Liver (tissue), 8 donors: ENCODE measurements at regions not wholly inside any gene's neighbourhood (a gene's known extent, or its start where the extent isn't known, plus 50 kb on each side); places are given as distances from the start of the nearest gene placed in this dataset.
"Not testable (repeated sequence)": the region's sequence is repeated elsewhere in the genome, so short reads cannot be mapped to it uniquely, and the experiment has no call there.

ENCODE experiments used
- DNase-seq: peaks from one replicate; pipeline ENCODE4 v3.0.0-alpha.2; 2017; ENCODE audit warnings: low spot score
- H3K27ac ChIP-seq, 2 donors: one replicate each; pipeline ENCODE4 v1.7.0; 2013; ENCODE audit warnings: inconsistent platforms in 2 of 2, low read length in 2 of 2, control low read depth in 1 of 2, low read depth in 1 of 2, mild to moderate bottlenecking in 1 of 2
- H3K27me3 ChIP-seq, 4 donors: one replicate each; pipeline versions ENCODE4 v1.6.1 to v1.7.0; 2013; ENCODE audit warnings: low read length in 3 of 4, inconsistent platforms in 1 of 4, mild to moderate bottlenecking in 1 of 4, moderate library complexity in 1 of 4; ENCODE audit not compliant: control insufficient read depth in 4 of 4, insufficient read depth in 4 of 4
- H3K36me3 ChIP-seq, 4 donors: one replicate each; pipeline versions ENCODE4 v1.6.1 to v1.7.0; 2013; ENCODE audit warnings: low read length in 3 of 4, mild to moderate bottlenecking in 3 of 4, low read depth in 1 of 4, moderate library complexity in 1 of 4; ENCODE audit not compliant: control insufficient read depth in 4 of 4, insufficient read depth in 3 of 4
- H3K4me1 ChIP-seq, 4 donors: one replicate each; pipeline versions ENCODE4 v1.6.1 to v1.7.0; 2013; ENCODE audit warnings: low read length in 3 of 4, mild to moderate bottlenecking in 3 of 4, moderate library complexity in 1 of 4; ENCODE audit not compliant: control insufficient read depth in 4 of 4, insufficient read depth in 4 of 4
- H3K4me3 ChIP-seq, 3 donors: one replicate each; pipeline versions ENCODE4 v1.6.1 to v1.7.0; 2013; ENCODE audit warnings: low read length in 3 of 3, control low read depth in 1 of 3, low read depth in 1 of 3, mild to moderate bottlenecking in 1 of 3
- H3K9ac ChIP-seq, 2 donors: one replicate each; pipeline ENCODE4 v1.7.0; 2013; ENCODE audit warnings: low read length in 2 of 2, mild to moderate bottlenecking in 2 of 2, moderate library complexity in 2 of 2, control low read depth in 1 of 2, low read depth in 1 of 2
- H3K9me3 ChIP-seq, 4 donors: one replicate each; pipeline versions ENCODE4 v1.6.1 to v1.7.0; 2013; ENCODE audit warnings: low read length in 3 of 4; ENCODE audit not compliant: control insufficient read depth in 4 of 4
- ATF3 ChIP-seq: IDR thresholded peaks from 2 replicates; pipeline ENCODE4 v1.6.1; 2016; ENCODE audit warnings: antibody characterized with exemption
- CTCF ChIP-seq: fragments of 150-350 bp; IDR thresholded peaks from 2 replicates; pipeline ENCODE4 v1.5.1; 2017; ENCODE audit warnings: improper control_type of control experiment, low read depth, low read length; ENCODE audit not compliant: missing input control
- EGR1 ChIP-seq, 2 donors: IDR thresholded peaks; 2 replicates each; pipeline ENCODE4 v1.6.1; 2016 to 2018; ENCODE audit warnings: antibody characterized with exemption in 2 of 2, low read depth in 2 of 2
- GABPA ChIP-seq, 2 donors: IDR thresholded peaks in 1 of 2; conservative IDR thresholded peaks in 1 of 2; 2 replicates each; pipeline ENCODE4 v1.6.1; 2016; ENCODE audit warnings: antibody characterized with exemption in 2 of 2, mild to moderate bottlenecking in 1 of 2, moderate library complexity in 1 of 2
- HNF4A ChIP-seq, 2 donors: conservative IDR thresholded peaks; 2 replicates each; pipeline ENCODE4 v1.6.1; 2016; ENCODE audit warnings: antibody characterized with exemption in 2 of 2, mild to moderate bottlenecking in 2 of 2
- HNF4G ChIP-seq: IDR thresholded peaks from 2 replicates; pipeline ENCODE4 v1.6.1; 2016; ENCODE audit warnings: antibody characterized with exemption
- JUND ChIP-seq, 2 donors: IDR thresholded peaks; 2 replicates each; pipeline ENCODE4 v1.6.1; 2016; ENCODE audit warnings: antibody characterized with exemption in 2 of 2
- NR2F2 ChIP-seq: IDR thresholded peaks from 2 replicates; pipeline ENCODE4 v1.6.1; 2016; ENCODE audit warnings: antibody characterized with exemption
- RAD21 ChIP-seq, 2 donors: IDR thresholded peaks; 2 replicates each; pipeline ENCODE4 v1.6.1; 2016; ENCODE audit warnings: antibody characterized with exemption in 2 of 2, mild to moderate bottlenecking in 2 of 2
- RXRA ChIP-seq, 2 donors: IDR thresholded peaks; 2 replicates each; pipeline ENCODE4 v1.6.1; 2017 to 2018; ENCODE audit warnings: antibody characterized with exemption in 2 of 2, mild to moderate bottlenecking in 1 of 2
- SP1 ChIP-seq: IDR thresholded peaks from 2 replicates; pipeline ENCODE4 v1.6.1; 2018; ENCODE audit warnings: antibody characterized with exemption, mild to moderate bottlenecking
- YY1 ChIP-seq: IDR thresholded peaks from 2 replicates; pipeline ENCODE4 v1.6.1; 2016; ENCODE audit warnings: antibody characterized with exemption, mild to moderate bottlenecking
- ZBTB33 ChIP-seq: IDR thresholded peaks from 2 replicates; pipeline ENCODE4 v1.6.1; 2016; ENCODE audit warnings: antibody characterized with exemption
- WGBS: extraction: QIAGEN DNeasy Blood & Tissue Kit; methylation state at CpG from one replicate; pipeline ENCODE4 v1.1.7; 2013; 5-methylcytosine and 5-hydroxymethylcytosine counted together
- TF ChIP-seq, protein P1 (sequence below): IDR thresholded peaks from 2 replicates; pipeline ENCODE4 v1.6.1; 2016; ENCODE audit warnings: antibody characterized with exemption, mild to moderate bottlenecking
- donor health status: healthy.
- donor health status: healthy.
- donor health status: healthy.
- donor health status: healthy.
- donor health status: healthy.

GRCh38 chr6:141824350-141824749 lies 308.4 kb upstream of the GJE1 start:
- Histone ChIP-seq H3K27ac (no peak overlapping the region), H3K9ac (no peak overlapping the region), H3K4me1 (no peaks in the 10 kb centered on the region), H3K4me3 (no peak overlapping the region), H3K9me3 (peaks cover 0 to 3% (median 1%) of the 10 kb centered on the region in 4 donors), H3K36me3 (no peaks in the 10 kb centered on the region), H3K27me3 (no peaks in the 10 kb centered on the region)
- WGBS, result 80% methylated on average over 1 of the region's 1 CpG
- TF ChIP-seq SP1, result no peak
- no peak for TF ChIP-seq HNF4G
- DNase-seq, result no peak

GRCh38 chr6:141815039-141815438 lies 317.7 kb upstream of the GJE1 start:
- H3K4me3 ChIP-seq, H3K4me1 ChIP-seq, H3K9ac ChIP-seq, H3K27ac ChIP-seq, DNase-seq, H3K27me3 ChIP-seq, H3K36me3 ChIP-seq, H3K9me3 ChIP-seq: not testable (repeated sequence)
- 88% methylated on average over 16 of the region's 16 CpGs for whole genome bisulfite sequencing

- Histone ChIP-seq H3K4me1 (no peaks in the 10 kb centered on the region), H3K4me3 (no peak overlapping the region), H3K9me3 (no peaks in the 10 kb centered on the region), H3K27ac (no peak overlapping the region), H3K9ac (no peak overlapping the region), H3K36me3 (no peaks in the 10 kb centered on the region), H3K27me3 (no peaks in the 10 kb centered on the region)
- whole genome bisulfite sequencing, result 80% methylated on average over 2 of the region's 2 CpGs
- DNase-seq, result no peak
- TF ChIP-seq YY1 (no peak), HNF4A (conservative IDR thresholded peaks at IDR 0.05) (no peak), ZBTB33 (no peak), RXRA (IDR thresholded peaks at IDR 0.05) (no peak), ATF3 (no peak), NR2F2 (no peak), EGR1 (IDR thresholded peaks at IDR 0.05; ENCODE audit: low read depth in 2 of 2) (no peak), HNF4G (no peak), CTCF (no peak), SP1 (no peak), JUND (IDR thresholded peaks at IDR 0.05) (no peak), RAD21 (IDR thresholded peaks at IDR 0.05) (no peak), GABPA (IDR thresholded peaks at IDR 0.05 in 1 of 2, conservative IDR thresholded peaks at IDR 0.05 in 1 of 2) (no peak)
- TF ChIP-seq, protein P1, sequence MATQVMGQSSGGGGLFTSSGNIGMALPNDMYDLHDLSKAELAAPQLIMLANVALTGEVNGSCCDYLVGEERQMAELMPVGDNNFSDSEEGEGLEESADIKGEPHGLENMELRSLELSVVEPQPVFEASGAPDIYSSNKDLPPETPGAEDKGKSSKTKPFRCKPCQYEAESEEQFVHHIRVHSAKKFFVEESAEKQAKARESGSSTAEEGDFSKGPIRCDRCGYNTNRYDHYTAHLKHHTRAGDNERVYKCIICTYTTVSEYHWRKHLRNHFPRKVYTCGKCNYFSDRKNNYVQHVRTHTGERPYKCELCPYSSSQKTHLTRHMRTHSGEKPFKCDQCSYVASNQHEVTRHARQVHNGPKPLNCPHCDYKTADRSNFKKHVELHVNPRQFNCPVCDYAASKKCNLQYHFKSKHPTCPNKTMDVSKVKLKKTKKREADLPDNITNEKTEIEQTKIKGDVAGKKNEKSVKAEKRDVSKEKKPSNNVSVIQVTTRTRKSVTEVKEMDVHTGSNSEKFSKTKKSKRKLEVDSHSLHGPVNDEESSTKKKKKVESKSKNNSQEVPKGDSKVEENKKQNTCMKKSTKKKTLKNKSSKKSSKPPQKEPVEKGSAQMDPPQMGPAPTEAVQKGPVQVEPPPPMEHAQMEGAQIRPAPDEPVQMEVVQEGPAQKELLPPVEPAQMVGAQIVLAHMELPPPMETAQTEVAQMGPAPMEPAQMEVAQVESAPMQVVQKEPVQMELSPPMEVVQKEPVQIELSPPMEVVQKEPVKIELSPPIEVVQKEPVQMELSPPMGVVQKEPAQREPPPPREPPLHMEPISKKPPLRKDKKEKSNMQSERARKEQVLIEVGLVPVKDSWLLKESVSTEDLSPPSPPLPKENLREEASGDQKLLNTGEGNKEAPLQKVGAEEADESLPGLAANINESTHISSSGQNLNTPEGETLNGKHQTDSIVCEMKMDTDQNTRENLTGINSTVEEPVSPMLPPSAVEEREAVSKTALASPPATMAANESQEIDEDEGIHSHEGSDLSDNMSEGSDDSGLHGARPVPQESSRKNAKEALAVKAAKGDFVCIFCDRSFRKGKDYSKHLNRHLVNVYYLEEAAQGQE, result no peak
These were observed 322.8 kb upstream of the GJE1 start for GRCh38 chr6:141809901-141810300.
